Neural progenitor cell (in vitro differentiated cells): ENCODE measurements at regions not wholly inside any gene's neighbourhood (a gene's known extent, or its start where the extent isn't known, plus 50 kb on each side); places are given as distances from the start of the nearest gene placed in this dataset.

Source experiments
- DNase-seq: peaks from one replicate; pipeline ENCODE4 v3.0.0-alpha.2; 2016; ENCODE audit warnings: low spot score
- H2AFZ ChIP-seq: fragments of 200-600 bp; sonication (generic); replicated peaks from 2 replicates; pipeline ENCODE4 v1.6.1; 2016; ENCODE audit warnings: antibody characterized with exemption
- H3F3A ChIP-seq: fragments of 200-600 bp; sonication (generic); 2 replicates; pipeline ENCODE4 v1.6.1; 2016; ENCODE audit warnings: antibody characterized with exemption, low read depth
- H3K27ac ChIP-seq: fragments of 200-600 bp; sonication (generic); 2 replicates; pipeline ENCODE4 v1.5.1; 2016; ENCODE audit warnings: mild to moderate bottlenecking
- H3K27me3 ChIP-seq: fragments of 200-600 bp; sonication (generic); 2 replicates; pipeline ENCODE4 v1.6.1; 2016; ENCODE audit warnings: mild to moderate bottlenecking, moderate library complexity
- H3K36me3 ChIP-seq: fragments of 200-600 bp; sonication (generic); 2 replicates; pipeline ENCODE4 v1.5.1; 2016
- H3K4me1 ChIP-seq: fragments of 200-600 bp; sonication (generic); 2 replicates; pipeline ENCODE4 v1.6.1; 2016; ENCODE audit warnings: mixed run types
- H3K4me2 ChIP-seq: fragments of 200-600 bp; sonication (generic); 2 replicates; pipeline ENCODE4 v1.6.1; 2016
- H3K4me3 ChIP-seq: fragments of 200-600 bp; sonication (generic); 2 replicates; pipeline ENCODE4 v1.5.1; 2016
- H3K79me2 ChIP-seq: fragments of 200-600 bp; sonication (generic); 2 replicates; pipeline ENCODE4 v1.6.1; 2016; ENCODE audit warnings: low read depth
- H3K9ac ChIP-seq: fragments of 200-600 bp; sonication (generic); 2 replicates; pipeline ENCODE4 v1.6.1; 2016
- H3K9me3 ChIP-seq: fragments of 200-600 bp; sonication (generic); 2 replicates; pipeline ENCODE4 v1.5.1; 2016; ENCODE audit warnings: low read depth
- H4K20me1 ChIP-seq: fragments of 200-600 bp; sonication (generic); 2 replicates; pipeline ENCODE4 v1.6.1; 2016; ENCODE audit warnings: low read depth
- H3K27ac Mint-ChIP-seq: 3 replicates; pipeline ENCODE4 v1.8.0; 2021; ENCODE audit warnings: mixed read lengths
- H3K27me3 Mint-ChIP-seq: 2 replicates; pipeline ENCODE4 v1.8.0; 2022; ENCODE audit warnings: low read depth, mild to moderate bottlenecking, inconsistent platforms, moderate library complexity, mixed read lengths; ENCODE audit not compliant: insufficient read depth
- H3K36me3 Mint-ChIP-seq: 3 replicates; pipeline ENCODE4 v1.8.0; 2021; ENCODE audit warnings: mixed read lengths
- H3K4me1 Mint-ChIP-seq: 3 replicates; pipeline ENCODE4 v1.8.0; 2021; ENCODE audit warnings: mixed read lengths
- H3K4me3 Mint-ChIP-seq: 3 replicates; pipeline ENCODE4 v1.8.0; 2021; ENCODE audit warnings: mild to moderate bottlenecking, moderate library complexity, mixed read lengths
- H3K9me3 Mint-ChIP-seq: 3 replicates; pipeline ENCODE4 v1.8.0; 2020; ENCODE audit warnings: mixed read lengths
- EZH2 ChIP-seq: fragments of 200-600 bp; sonication (generic); IDR thresholded peaks from 2 replicates; pipeline ENCODE4 v1.6.1; 2017; ENCODE audit warnings: antibody characterized with exemption, mild to moderate bottlenecking, moderate library complexity
- EZH2phosphoT487 ChIP-seq: fragments of 200-600 bp; sonication (generic); IDR thresholded peaks from 2 replicates; pipeline ENCODE4 v1.6.1; 2017; ENCODE audit warnings: antibody characterized with exemption
- TF ChIP-seq, protein P1 (sequence below): fragments of 200-600 bp; sonication (generic); IDR thresholded peaks from 2 replicates; pipeline ENCODE4 v1.5.1; 2017; ENCODE audit warnings: antibody characterized with exemption, mild to moderate bottlenecking

- H3K27me3 Mint-ChIP-seq, result peaks cover 2% of the 10 kb centered on the region
- Histone ChIP-seq H3K4me3 (no peak overlapping the region), H4K20me1 (no peaks in the 10 kb centered on the region), H3K9ac (no peak overlapping the region), H3K79me2 (no peaks in the 10 kb centered on the region), H3F3A (no peaks in the 10 kb centered on the region), H3K9me3 (no peaks in the 10 kb centered on the region), H3K27me3 (no peaks in the 10 kb centered on the region), H3K27ac (no peak overlapping the region), H3K4me1 (no peaks in the 10 kb centered on the region), H3K36me3 (no peaks in the 10 kb centered on the region), H3K4me2 (no peak overlapping the region), H2AFZ (no peak overlapping the region)
- peaks cover 19% of the 10 kb centered on the region for H3K4me1 Mint-ChIP-seq
- no peak for DNase-seq
- H3K36me3 Mint-ChIP-seq, result no peaks in the 10 kb centered on the region
- TF ChIP-seq EZH2phosphoT487, result no peak
- TF ChIP-seq, protein P1, sequence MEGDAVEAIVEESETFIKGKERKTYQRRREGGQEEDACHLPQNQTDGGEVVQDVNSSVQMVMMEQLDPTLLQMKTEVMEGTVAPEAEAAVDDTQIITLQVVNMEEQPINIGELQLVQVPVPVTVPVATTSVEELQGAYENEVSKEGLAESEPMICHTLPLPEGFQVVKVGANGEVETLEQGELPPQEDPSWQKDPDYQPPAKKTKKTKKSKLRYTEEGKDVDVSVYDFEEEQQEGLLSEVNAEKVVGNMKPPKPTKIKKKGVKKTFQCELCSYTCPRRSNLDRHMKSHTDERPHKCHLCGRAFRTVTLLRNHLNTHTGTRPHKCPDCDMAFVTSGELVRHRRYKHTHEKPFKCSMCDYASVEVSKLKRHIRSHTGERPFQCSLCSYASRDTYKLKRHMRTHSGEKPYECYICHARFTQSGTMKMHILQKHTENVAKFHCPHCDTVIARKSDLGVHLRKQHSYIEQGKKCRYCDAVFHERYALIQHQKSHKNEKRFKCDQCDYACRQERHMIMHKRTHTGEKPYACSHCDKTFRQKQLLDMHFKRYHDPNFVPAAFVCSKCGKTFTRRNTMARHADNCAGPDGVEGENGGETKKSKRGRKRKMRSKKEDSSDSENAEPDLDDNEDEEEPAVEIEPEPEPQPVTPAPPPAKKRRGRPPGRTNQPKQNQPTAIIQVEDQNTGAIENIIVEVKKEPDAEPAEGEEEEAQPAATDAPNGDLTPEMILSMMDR, result no peak
- no peak for TF ChIP-seq EZH2
- H3K27ac Mint-ChIP-seq, result no peak overlapping the region
- no peak overlapping the region for H3K4me3 Mint-ChIP-seq
- no peaks in the 10 kb centered on the region for H3K9me3 Mint-ChIP-seq
Observed at GRCh38 chr4:108536577-108536976, 83.8 kb upstream of the RPL34 start.

GRCh38 chr4:108535757-108536156 is 84.6 kb upstream of the RPL34 start:
- Mint-ChIP-seq H3K27ac (no peak overlapping the region), H3K36me3 (no peaks in the 10 kb centered on the region), H3K4me1 (peaks cover 21% of the 10 kb centered on the region), H3K9me3 (no peaks in the 10 kb centered on the region), H3K4me3 (no peak overlapping the region), H3K27me3 (peaks cover 2% of the 10 kb centered on the region)
- peak overlapping the region; percentile 35 for H2AFZ ChIP-seq
- H3K4me3 ChIP-seq, result no peak overlapping the region
- no peak overlapping the region for H3K27ac ChIP-seq
- H4K20me1 ChIP-seq, result no peaks in the 10 kb centered on the region
- TF ChIP-seq EZH2 (no peak), EZH2phosphoT487 (no peak)
- TF ChIP-seq, protein P1, result no peak
- no peaks in the 10 kb centered on the region for H3K27me3 ChIP-seq
- no peaks in the 10 kb centered on the region for H3K36me3 ChIP-seq
- no peaks in the 10 kb centered on the region for H3K4me1 ChIP-seq
- no peaks in the 10 kb centered on the region for H3K9me3 ChIP-seq
- no peak overlapping the region for H3K9ac ChIP-seq
- no peak for DNase-seq
- H3K79me2 ChIP-seq, result no peaks in the 10 kb centered on the region
- H3K4me2 ChIP-seq, result no peak overlapping the region
- H3F3A ChIP-seq, result no peaks in the 10 kb centered on the region

GRCh38 chr4:108533876-108534275 is 86.5 kb upstream of the RPL34 start:
- Mint-ChIP-seq H3K27ac (no peak overlapping the region), H3K36me3 (no peaks in the 10 kb centered on the region), H3K4me3 (no peak overlapping the region), H3K27me3 (peaks cover 2% of the 10 kb centered on the region), H3K4me1 (peaks cover 23% of the 10 kb centered on the region), H3K9me3 (no peaks in the 10 kb centered on the region)
- no peaks in the 10 kb centered on the region for H3K4me1 ChIP-seq
- H3F3A ChIP-seq, result no peaks in the 10 kb centered on the region
- TF ChIP-seq, protein P1, result no peak
- no peak for TF ChIP-seq EZH2
- TF ChIP-seq EZH2phosphoT487, result no peak
- no peak overlapping the region for H3K4me2 ChIP-seq
- no peak overlapping the region for H3K4me3 ChIP-seq
- H3K27me3 ChIP-seq, result no peaks in the 10 kb centered on the region
- no peaks in the 10 kb centered on the region for H3K9me3 ChIP-seq
- no peak overlapping the region for H2AFZ ChIP-seq
- DNase-seq, result no peak
- H3K27ac ChIP-seq, result no peak overlapping the region
- no peaks in the 10 kb centered on the region for H3K36me3 ChIP-seq
- no peaks in the 10 kb centered on the region for H3K79me2 ChIP-seq
- H3K9ac ChIP-seq, result no peak overlapping the region
- no peaks in the 10 kb centered on the region for H4K20me1 ChIP-seq
